ENCODE measurements at regions not wholly inside any gene's neighbourhood (a gene's known extent, or its start where the extent isn't known, plus 50 kb on each side); places are given as distances from the start of the nearest gene placed in this dataset.

DNA sequence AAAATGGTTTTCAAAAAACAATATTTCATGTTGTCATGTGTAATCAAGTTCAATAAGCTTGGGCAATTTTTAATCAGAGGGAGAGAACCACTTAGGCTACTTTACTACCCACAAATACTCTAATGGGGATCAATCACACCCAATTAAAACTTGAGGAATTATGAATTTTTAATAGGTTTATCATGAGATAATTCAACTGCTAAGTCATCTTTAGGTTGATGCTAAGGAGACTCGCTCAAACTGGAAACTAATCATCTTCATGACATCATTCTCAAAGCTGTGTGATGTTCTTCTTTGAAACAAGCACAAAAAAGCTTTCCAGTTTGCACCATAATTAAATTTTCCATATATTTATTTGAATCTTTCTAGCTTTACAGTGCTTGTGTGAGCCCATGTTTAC is 867.5 kb downstream of the MAT2B start (continued):
- no peak for TF ChIP-seq TOX (CRISPR knock-in tag; IDR thresholded peaks at IDR 0.05; ENCODE audit: borderline replicate concordance)
- TF ChIP-seq, protein P1, sequence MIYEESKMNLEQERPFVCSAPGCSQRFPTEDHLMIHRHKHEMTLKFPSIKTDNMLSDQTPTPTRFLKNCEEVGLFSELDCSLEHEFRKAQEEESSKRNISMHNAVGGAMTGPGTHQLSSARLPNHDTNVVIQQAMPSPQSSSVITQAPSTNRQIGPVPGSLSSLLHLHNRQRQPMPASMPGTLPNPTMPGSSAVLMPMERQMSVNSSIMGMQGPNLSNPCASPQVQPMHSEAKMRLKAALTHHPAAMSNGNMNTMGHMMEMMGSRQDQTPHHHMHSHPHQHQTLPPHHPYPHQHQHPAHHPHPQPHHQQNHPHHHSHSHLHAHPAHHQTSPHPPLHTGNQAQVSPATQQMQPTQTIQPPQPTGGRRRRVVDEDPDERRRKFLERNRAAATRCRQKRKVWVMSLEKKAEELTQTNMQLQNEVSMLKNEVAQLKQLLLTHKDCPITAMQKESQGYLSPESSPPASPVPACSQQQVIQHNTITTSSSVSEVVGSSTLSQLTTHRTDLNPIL (CRISPR knock-in tag; IDR thresholded peaks at IDR 0.05; ENCODE audit: low read depth) = no peak
- no peak for TF ChIP-seq BACH2 (CRISPR knock-in tag; IDR thresholded peaks at IDR 0.05; ENCODE audit: borderline replicate concordance)
- TF ChIP-seq ZNF70 (CRISPR knock-in tag; IDR thresholded peaks at IDR 0.05) = no peak
- no peak for TF ChIP-seq SNAI2 (CRISPR knock-in tag; IDR thresholded peaks at IDR 0.05)
- TF ChIP-seq ZNF565 (CRISPR knock-in tag; conservative IDR thresholded peaks at IDR 0.05; ENCODE audit: low read depth) = no peak

DNA sequence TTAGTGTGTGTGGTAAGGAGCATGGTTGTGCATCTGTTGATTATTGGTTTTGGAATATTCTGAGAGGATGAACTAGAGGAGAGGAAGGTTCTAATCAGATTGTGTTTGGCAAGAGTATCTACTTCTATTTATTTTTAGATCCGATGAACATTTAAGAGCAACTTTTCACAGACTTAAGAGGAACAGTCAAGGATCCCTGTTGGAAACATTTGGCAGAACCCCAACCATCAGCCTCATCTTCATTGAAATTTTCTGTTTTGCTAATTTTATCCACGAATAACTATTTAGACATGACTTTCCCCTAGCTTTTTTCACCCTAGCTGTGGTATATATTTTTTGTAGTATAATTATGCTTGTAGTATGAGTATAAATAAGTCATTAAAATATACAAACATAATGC is 868.5 kb downstream of the MAT2B start:
- TF ChIP-seq TCF4 (CRISPR knock-in tag; IDR thresholded peaks at IDR 0.05; ENCODE audit: borderline replicate concordance) = no peak
- TF ChIP-seq ZNF565 (CRISPR knock-in tag; conservative IDR thresholded peaks at IDR 0.05; ENCODE audit: low read depth) = no peak
- no peak for TF ChIP-seq ZFP3 (CRISPR knock-in tag; IDR thresholded peaks at IDR 0.05)
- no peak for TF ChIP-seq TSHZ2 (CRISPR knock-in tag; IDR thresholded peaks at IDR 0.05)
- TF ChIP-seq TOX (CRISPR knock-in tag; IDR thresholded peaks at IDR 0.05; ENCODE audit: borderline replicate concordance) = no peak
- no peak for TF ChIP-seq BACH2 (CRISPR knock-in tag; IDR thresholded peaks at IDR 0.05; ENCODE audit: borderline replicate concordance)
- no peak for TF ChIP-seq OSR1 (CRISPR knock-in tag; IDR thresholded peaks at IDR 0.05)
- TF ChIP-seq CSDC2 (CRISPR knock-in tag; IDR thresholded peaks at IDR 0.05) = no peak
- no peak for TF ChIP-seq ARNTL (CRISPR knock-in tag; IDR thresholded peaks at IDR 0.05; ENCODE audit: borderline replicate concordance, low read depth)
- TF ChIP-seq ZFP30 (CRISPR knock-in tag; IDR thresholded peaks at IDR 0.05) = no peak
- no peak for TF ChIP-seq ZC3H10 (CRISPR knock-in tag; IDR thresholded peaks at IDR 0.05)
- ATAC-seq = no peak

- TF ChIP-seq PPARA (CRISPR knock-in tag; IDR thresholded peaks at IDR 0.05; ENCODE audit: borderline replicate concordance) (no peak), ZFP3 (CRISPR knock-in tag; IDR thresholded peaks at IDR 0.05) (no peak), ESRRG (CRISPR knock-in tag; IDR thresholded peaks at IDR 0.05) (no peak), ZNF8 (CRISPR knock-in tag; IDR thresholded peaks at IDR 0.05) (no peak), BACH2 (CRISPR knock-in tag; IDR thresholded peaks at IDR 0.05; ENCODE audit: borderline replicate concordance) (no peak), CSDC2 (CRISPR knock-in tag; IDR thresholded peaks at IDR 0.05) (no peak), OSR1 (CRISPR knock-in tag; IDR thresholded peaks at IDR 0.05) (no peak), ZFP30 (CRISPR knock-in tag; IDR thresholded peaks at IDR 0.05) (no peak), RARB (CRISPR knock-in tag; IDR thresholded peaks at IDR 0.05) (no peak), ZC3H10 (CRISPR knock-in tag; IDR thresholded peaks at IDR 0.05) (no peak), POU6F1 (CRISPR knock-in tag; IDR thresholded peaks at IDR 0.05; ENCODE audit: borderline replicate concordance, low read depth) (no peak), TOX (CRISPR knock-in tag; IDR thresholded peaks at IDR 0.05; ENCODE audit: borderline replicate concordance) (no peak), ISL1 (CRISPR knock-in tag; IDR thresholded peaks at IDR 0.05) (no peak), SNAI2 (CRISPR knock-in tag; IDR thresholded peaks at IDR 0.05) (no peak), GLIS3 (CRISPR knock-in tag; IDR thresholded peaks at IDR 0.05) (no peak)
- TF ChIP-seq, protein P1 (CRISPR knock-in tag; IDR thresholded peaks at IDR 0.05; ENCODE audit: low read depth) = no peak
- TF ChIP-seq, protein P2, sequence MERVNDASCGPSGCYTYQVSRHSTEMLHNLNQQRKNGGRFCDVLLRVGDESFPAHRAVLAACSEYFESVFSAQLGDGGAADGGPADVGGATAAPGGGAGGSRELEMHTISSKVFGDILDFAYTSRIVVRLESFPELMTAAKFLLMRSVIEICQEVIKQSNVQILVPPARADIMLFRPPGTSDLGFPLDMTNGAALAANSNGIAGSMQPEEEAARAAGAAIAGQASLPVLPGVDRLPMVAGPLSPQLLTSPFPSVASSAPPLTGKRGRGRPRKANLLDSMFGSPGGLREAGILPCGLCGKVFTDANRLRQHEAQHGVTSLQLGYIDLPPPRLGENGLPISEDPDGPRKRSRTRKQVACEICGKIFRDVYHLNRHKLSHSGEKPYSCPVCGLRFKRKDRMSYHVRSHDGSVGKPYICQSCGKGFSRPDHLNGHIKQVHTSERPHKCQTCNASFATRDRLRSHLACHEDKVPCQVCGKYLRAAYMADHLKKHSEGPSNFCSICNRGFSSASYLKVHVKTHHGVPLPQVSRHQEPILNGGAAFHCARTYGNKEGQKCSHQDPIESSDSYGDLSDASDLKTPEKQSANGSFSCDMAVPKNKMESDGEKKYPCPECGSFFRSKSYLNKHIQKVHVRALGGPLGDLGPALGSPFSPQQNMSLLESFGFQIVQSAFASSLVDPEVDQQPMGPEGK (CRISPR knock-in tag; IDR thresholded peaks at IDR 0.05; ENCODE audit: borderline replicate concordance) = no peak
- TF ChIP-seq, protein P3, sequence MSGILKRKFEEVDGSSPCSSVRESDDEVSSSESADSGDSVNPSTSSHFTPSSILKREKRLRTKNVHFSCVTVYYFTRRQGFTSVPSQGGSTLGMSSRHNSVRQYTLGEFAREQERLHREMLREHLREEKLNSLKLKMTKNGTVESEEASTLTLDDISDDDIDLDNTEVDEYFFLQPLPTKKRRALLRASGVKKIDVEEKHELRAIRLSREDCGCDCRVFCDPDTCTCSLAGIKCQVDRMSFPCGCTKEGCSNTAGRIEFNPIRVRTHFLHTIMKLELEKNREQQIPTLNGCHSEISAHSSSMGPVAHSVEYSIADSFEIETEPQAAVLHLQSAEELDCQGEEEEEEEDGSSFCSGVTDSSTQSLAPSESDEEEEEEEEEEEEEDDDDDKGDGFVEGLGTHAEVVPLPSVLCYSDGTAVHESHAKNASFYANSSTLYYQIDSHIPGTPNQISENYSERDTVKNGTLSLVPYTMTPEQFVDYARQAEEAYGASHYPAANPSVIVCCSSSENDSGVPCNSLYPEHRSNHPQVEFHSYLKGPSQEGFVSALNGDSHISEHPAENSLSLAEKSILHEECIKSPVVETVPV (CRISPR knock-in tag; IDR thresholded peaks at IDR 0.05) = no peak
- ATAC-seq = no peak
These were observed 869.6 kb downstream of the MAT2B start for GRCh38 chr5:164375051-164375450.

All from SK-N-SH treated with all-trans-retinoic acid at 6 μM for 48 hours (cell line).